Type B pancreatic cell (in vitro differentiated cells): ENCODE measurements at regions not wholly inside any gene's neighbourhood (a gene's known extent, or its start where the extent isn't known, plus 50 kb on each side); places are given as distances from the start of the nearest gene placed in this dataset.

ENCODE experiments used
- DNase-seq: peaks from one replicate; pipeline ENCODE4 v3.0.0; 2021; ENCODE audit warnings: mixed read lengths; ENCODE audit not compliant: unreplicated experiment; ENCODE audit errors: extremely low spot score
- H3K27ac Mint-ChIP-seq: 2 replicates; pipeline ENCODE4 v1.8.0; 2021; ENCODE audit warnings: mild to moderate bottlenecking, mixed read lengths
- H3K27me3 Mint-ChIP-seq: 2 replicates; pipeline ENCODE4 v1.8.0; 2021; ENCODE audit warnings: mixed read lengths
- H3K36me3 Mint-ChIP-seq: 2 replicates; pipeline ENCODE4 v1.8.0; 2021; ENCODE audit warnings: mixed read lengths
- H3K4me1 Mint-ChIP-seq: one replicate; pipeline ENCODE4 v1.8.0; 2021; ENCODE audit warnings: mixed read lengths; ENCODE audit not compliant: unreplicated experiment
- H3K4me3 Mint-ChIP-seq: 2 replicates; pipeline ENCODE4 v1.8.0; 2021; ENCODE audit warnings: mild to moderate bottlenecking, mixed read lengths
- H3K9me3 Mint-ChIP-seq: 2 replicates; pipeline ENCODE4 v1.8.0; 2021; ENCODE audit warnings: mixed read lengths
- CTCF ChIP-seq: fragments of 200-600 bp; sonication (generic); conservative IDR thresholded peaks from 2 replicates; pipeline ENCODE4 v1.5.0; 2021; ENCODE audit warnings: antibody characterized with exemption, mild to moderate bottlenecking

GRCh38 chr5:158135682-158136179, 276.8 kb upstream of the CLINT1 start:
- H3K27me3 Mint-ChIP-seq, result peaks cover 11% of the 10 kb centered on the region
- peaks cover 7% of the 10 kb centered on the region for H3K9me3 Mint-ChIP-seq
- H3K27ac Mint-ChIP-seq, result no peak overlapping the region
- no peak overlapping the region for H3K4me3 Mint-ChIP-seq
- DNase-seq, result no peak
- H3K36me3 Mint-ChIP-seq, result no peaks in the 10 kb centered on the region
- peaks cover 16% of the 10 kb centered on the region for H3K4me1 Mint-ChIP-seq
- TF ChIP-seq CTCF, result no peak

- no peaks in the 10 kb centered on the region for H3K36me3 Mint-ChIP-seq
- no peak overlapping the region for H3K27ac Mint-ChIP-seq
- TF ChIP-seq CTCF, result no peak
- H3K27me3 Mint-ChIP-seq, result peaks cover 8% of the 10 kb centered on the region
- DNase-seq, result no peak
- peaks cover 8% of the 10 kb centered on the region for H3K4me1 Mint-ChIP-seq
- no peak overlapping the region for H3K4me3 Mint-ChIP-seq
- H3K9me3 Mint-ChIP-seq, result no peaks in the 10 kb centered on the region
Observed at GRCh38 chr5:158133369-158133768, 274.4 kb upstream of the CLINT1 start.

GRCh38 chr5:158127536-158127935, 268.6 kb upstream of the CLINT1 start:
- no peak for DNase-seq
- H3K4me3 Mint-ChIP-seq, result no peak overlapping the region
- H3K27ac Mint-ChIP-seq, result no peak overlapping the region
- H3K27me3 Mint-ChIP-seq, result peaks cover 9% of the 10 kb centered on the region
- TF ChIP-seq CTCF, result no peak
- no peaks in the 10 kb centered on the region for H3K9me3 Mint-ChIP-seq
- peaks cover 12% of the 10 kb centered on the region for H3K4me1 Mint-ChIP-seq
- H3K36me3 Mint-ChIP-seq, result no peaks in the 10 kb centered on the region

GRCh38 chr5:158126442-158127405, 267.8 kb upstream of the CLINT1 start:
- TF ChIP-seq CTCF, result no peak
- no peaks in the 10 kb centered on the region for H3K36me3 Mint-ChIP-seq
- peaks cover 14% of the 10 kb centered on the region for H3K4me1 Mint-ChIP-seq
- H3K9me3 Mint-ChIP-seq, result no peaks in the 10 kb centered on the region
- no peak for DNase-seq
- H3K4me3 Mint-ChIP-seq, result no peak overlapping the region
- peaks cover 9% of the 10 kb centered on the region for H3K27me3 Mint-ChIP-seq
- H3K27ac Mint-ChIP-seq, result no peak overlapping the region

- H3K9me3 Mint-ChIP-seq, result no peaks in the 10 kb centered on the region
- TF ChIP-seq CTCF, result no peak
- no peak for DNase-seq
- no peak overlapping the region for H3K27ac Mint-ChIP-seq
- H3K4me3 Mint-ChIP-seq, result no peak overlapping the region
- peaks cover 22% of the 10 kb centered on the region for H3K4me1 Mint-ChIP-seq
- H3K36me3 Mint-ChIP-seq, result no peaks in the 10 kb centered on the region
- peaks cover 9% of the 10 kb centered on the region for H3K27me3 Mint-ChIP-seq
Observed at GRCh38 chr5:158124606-158125316, 265.8 kb upstream of the CLINT1 start.
